ENCODE measurements at regions not wholly inside any gene's neighbourhood (a gene's known extent, or its start where the extent isn't known, plus 50 kb on each side); places are given as distances from the start of the nearest gene placed in this dataset.

DNA sequence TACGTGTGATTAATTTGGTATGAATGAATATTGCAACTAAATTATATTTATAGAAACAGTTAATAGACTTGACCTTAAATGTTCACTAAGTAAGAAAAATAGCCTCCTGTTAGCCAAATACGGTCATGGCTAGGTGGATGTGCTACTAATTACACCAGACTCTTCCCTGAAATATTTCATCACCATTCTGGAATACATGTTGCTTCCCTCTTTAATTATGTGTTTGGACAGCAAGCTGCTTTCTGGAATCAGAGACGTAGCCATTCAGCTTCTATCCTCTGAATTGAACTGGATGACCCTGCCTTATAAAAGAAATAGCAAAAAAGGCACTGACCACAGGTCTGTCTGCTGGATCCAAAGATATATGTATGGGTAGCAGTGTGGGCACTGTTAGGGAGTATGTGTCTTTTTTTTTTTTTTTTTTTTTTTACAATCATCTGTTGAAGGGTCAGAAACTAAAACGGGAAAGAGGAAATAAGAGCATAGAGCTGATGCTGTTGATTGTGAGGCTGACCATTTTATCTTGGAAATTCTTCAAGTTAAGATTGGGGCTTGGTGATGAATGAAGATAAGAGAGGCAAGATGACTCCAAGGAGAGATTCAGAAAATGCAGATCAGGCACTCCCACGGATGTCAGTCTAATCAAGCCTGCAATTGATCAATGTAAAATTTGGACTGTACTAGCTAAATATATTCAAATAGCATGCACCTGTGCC, 283.2 kb upstream of the HSF2 start:
- TF ChIP-seq, protein P1, sequence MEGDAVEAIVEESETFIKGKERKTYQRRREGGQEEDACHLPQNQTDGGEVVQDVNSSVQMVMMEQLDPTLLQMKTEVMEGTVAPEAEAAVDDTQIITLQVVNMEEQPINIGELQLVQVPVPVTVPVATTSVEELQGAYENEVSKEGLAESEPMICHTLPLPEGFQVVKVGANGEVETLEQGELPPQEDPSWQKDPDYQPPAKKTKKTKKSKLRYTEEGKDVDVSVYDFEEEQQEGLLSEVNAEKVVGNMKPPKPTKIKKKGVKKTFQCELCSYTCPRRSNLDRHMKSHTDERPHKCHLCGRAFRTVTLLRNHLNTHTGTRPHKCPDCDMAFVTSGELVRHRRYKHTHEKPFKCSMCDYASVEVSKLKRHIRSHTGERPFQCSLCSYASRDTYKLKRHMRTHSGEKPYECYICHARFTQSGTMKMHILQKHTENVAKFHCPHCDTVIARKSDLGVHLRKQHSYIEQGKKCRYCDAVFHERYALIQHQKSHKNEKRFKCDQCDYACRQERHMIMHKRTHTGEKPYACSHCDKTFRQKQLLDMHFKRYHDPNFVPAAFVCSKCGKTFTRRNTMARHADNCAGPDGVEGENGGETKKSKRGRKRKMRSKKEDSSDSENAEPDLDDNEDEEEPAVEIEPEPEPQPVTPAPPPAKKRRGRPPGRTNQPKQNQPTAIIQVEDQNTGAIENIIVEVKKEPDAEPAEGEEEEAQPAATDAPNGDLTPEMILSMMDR (IDR thresholded peaks at IDR 0.05), result no peak
- TF ChIP-seq EP300 (IDR thresholded peaks at IDR 0.05) (no peak), POLR2A (IDR thresholded peaks at IDR 0.05) (no peak)

Measured in ovary (tissue), 3 donors.